ENCODE measurements at regions not wholly inside any gene's neighbourhood (a gene's known extent, or its start where the extent isn't known, plus 50 kb on each side); places are given as distances from the start of the nearest gene placed in this dataset.

- DNase-seq, result no peak
Observed at GRCh38 chr2:18643326-18644114, 54.2 kb upstream of the NT5C1B start.

- DNase-seq, result no peak
Observed at GRCh38 chr2:18641823-18642222, 52.5 kb upstream of the NT5C1B start.

- DNase-seq, result no peak
Observed at GRCh38 chr2:18639756-18640453, 50.5 kb upstream of the NT5C1B start.
